ENCODE measurements at regions not wholly inside any gene's neighbourhood (a gene's known extent, or its start where the extent isn't known, plus 50 kb on each side); places are given as distances from the start of the nearest gene placed in this dataset.

- TF ChIP-seq, protein P1, sequence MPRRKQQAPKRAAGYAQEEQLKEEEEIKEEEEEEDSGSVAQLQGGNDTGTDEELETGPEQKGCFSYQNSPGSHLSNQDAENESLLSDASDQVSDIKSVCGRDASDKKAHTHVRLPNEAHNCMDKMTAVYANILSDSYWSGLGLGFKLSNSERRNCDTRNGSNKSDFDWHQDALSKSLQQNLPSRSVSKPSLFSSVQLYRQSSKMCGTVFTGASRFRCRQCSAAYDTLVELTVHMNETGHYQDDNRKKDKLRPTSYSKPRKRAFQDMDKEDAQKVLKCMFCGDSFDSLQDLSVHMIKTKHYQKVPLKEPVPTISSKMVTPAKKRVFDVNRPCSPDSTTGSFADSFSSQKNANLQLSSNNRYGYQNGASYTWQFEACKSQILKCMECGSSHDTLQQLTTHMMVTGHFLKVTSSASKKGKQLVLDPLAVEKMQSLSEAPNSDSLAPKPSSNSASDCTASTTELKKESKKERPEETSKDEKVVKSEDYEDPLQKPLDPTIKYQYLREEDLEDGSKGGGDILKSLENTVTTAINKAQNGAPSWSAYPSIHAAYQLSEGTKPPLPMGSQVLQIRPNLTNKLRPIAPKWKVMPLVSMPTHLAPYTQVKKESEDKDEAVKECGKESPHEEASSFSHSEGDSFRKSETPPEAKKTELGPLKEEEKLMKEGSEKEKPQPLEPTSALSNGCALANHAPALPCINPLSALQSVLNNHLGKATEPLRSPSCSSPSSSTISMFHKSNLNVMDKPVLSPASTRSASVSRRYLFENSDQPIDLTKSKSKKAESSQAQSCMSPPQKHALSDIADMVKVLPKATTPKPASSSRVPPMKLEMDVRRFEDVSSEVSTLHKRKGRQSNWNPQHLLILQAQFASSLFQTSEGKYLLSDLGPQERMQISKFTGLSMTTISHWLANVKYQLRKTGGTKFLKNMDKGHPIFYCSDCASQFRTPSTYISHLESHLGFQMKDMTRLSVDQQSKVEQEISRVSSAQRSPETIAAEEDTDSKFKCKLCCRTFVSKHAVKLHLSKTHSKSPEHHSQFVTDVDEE (CRISPR knock-in tag; IDR thresholded peaks at IDR 0.05): no peak
- ATAC-seq: no peak
Observed at GRCh38 chr11:87425943-87426342, 388.2 kb downstream of the TMEM135 start.

- TF ChIP-seq ESRRG (CRISPR knock-in tag; IDR thresholded peaks at IDR 0.05) (no peak), ZC3H10 (CRISPR knock-in tag; IDR thresholded peaks at IDR 0.05) (no peak), ARNTL (CRISPR knock-in tag; IDR thresholded peaks at IDR 0.05; ENCODE audit: borderline replicate concordance, low read depth) (no peak)
- no peak for ATAC-seq
Observed at GRCh38 chr11:87425391-87425790, 387.7 kb downstream of the TMEM135 start.

DNA sequence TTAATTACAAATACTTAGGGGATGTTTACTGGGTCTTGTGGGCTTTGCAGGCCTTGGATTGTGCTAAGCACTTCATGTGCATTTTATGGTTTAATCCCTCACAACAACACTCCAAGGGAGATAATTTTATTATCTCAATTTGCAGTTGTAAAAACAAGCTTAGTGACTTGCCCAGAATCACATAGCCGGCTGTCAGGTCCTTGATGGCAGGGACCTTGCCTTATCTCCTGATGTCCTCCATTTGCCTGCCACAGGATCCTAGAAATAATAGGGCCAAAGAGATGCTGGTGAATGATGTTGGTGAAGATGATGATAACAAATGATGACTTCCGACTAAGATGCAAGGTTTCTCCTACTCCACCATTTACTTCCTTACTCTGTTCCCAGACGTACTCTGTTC lies 385.4 kb downstream of the TMEM135 start:
- no peak for ATAC-seq
- TF ChIP-seq CSRNP3 (CRISPR knock-in tag; IDR thresholded peaks at IDR 0.05) (no peak), PATZ1 (CRISPR knock-in tag; IDR thresholded peaks at IDR 0.05; ENCODE audit: borderline replicate concordance) (no peak), ARNTL (CRISPR knock-in tag; IDR thresholded peaks at IDR 0.05; ENCODE audit: borderline replicate concordance, low read depth) (no peak), ZNF8 (CRISPR knock-in tag; IDR thresholded peaks at IDR 0.05) (no peak), TCF4 (CRISPR knock-in tag; IDR thresholded peaks at IDR 0.05; ENCODE audit: borderline replicate concordance) (no peak), ZC3H10 (CRISPR knock-in tag; IDR thresholded peaks at IDR 0.05) (no peak), ISL1 (CRISPR knock-in tag; IDR thresholded peaks at IDR 0.05) (no peak), BACH2 (CRISPR knock-in tag; IDR thresholded peaks at IDR 0.05; ENCODE audit: borderline replicate concordance) (no peak), ZNF565 (CRISPR knock-in tag; conservative IDR thresholded peaks at IDR 0.05; ENCODE audit: low read depth) (no peak)

DNA sequence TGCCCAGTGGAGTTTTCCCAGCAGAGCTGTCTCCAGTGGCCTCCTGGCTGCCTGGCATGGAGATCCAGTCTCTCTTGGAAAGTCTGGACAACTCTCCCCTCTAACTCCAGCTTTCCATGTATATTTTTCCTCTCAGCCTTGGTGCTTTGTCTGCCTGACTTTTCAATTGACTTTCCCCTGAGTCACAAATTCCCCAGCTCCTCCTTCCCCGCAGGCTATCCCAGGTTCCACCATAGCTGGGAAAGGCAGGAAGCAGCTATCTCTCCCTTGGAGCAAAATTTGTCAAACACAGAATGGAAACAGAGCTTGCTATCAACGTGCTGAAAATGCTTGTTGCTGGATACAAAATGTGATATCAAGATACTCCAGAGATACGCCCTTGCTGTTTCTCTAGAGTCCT lies 384.8 kb downstream of the TMEM135 start:
- ATAC-seq: no peak
- TF ChIP-seq ZNF565 (CRISPR knock-in tag; conservative IDR thresholded peaks at IDR 0.05; ENCODE audit: low read depth) (no peak), PPARA (CRISPR knock-in tag; IDR thresholded peaks at IDR 0.05; ENCODE audit: borderline replicate concordance) (no peak), ZNF70 (CRISPR knock-in tag; IDR thresholded peaks at IDR 0.05) (no peak), ZFP3 (CRISPR knock-in tag; IDR thresholded peaks at IDR 0.05) (no peak), ARNTL (CRISPR knock-in tag; IDR thresholded peaks at IDR 0.05; ENCODE audit: borderline replicate concordance, low read depth) (no peak), PATZ1 (CRISPR knock-in tag; IDR thresholded peaks at IDR 0.05; ENCODE audit: borderline replicate concordance) (no peak)

GRCh38 chr11:87421422-87421821 lies 383.7 kb downstream of the TMEM135 start:
- ATAC-seq: peak; percentile 98
- no peak for TF ChIP-seq SNAI2 (CRISPR knock-in tag; IDR thresholded peaks at IDR 0.05)
- TF ChIP-seq ARNTL (CRISPR knock-in tag; IDR thresholded peaks at IDR 0.05; ENCODE audit: borderline replicate concordance, low read depth): no peak
- TF ChIP-seq CSRNP3 (CRISPR knock-in tag; IDR thresholded peaks at IDR 0.05): no peak
- TF ChIP-seq ZC3H10 (CRISPR knock-in tag; IDR thresholded peaks at IDR 0.05): no peak
- TF ChIP-seq, protein P1 (CRISPR knock-in tag; IDR thresholded peaks at IDR 0.05): no peak
- no peak for TF ChIP-seq OSR1 (CRISPR knock-in tag; IDR thresholded peaks at IDR 0.05)
- TF ChIP-seq ZFP30 (CRISPR knock-in tag; IDR thresholded peaks at IDR 0.05): no peak
- no peak for TF ChIP-seq PPARA (CRISPR knock-in tag; IDR thresholded peaks at IDR 0.05; ENCODE audit: borderline replicate concordance)
- no peak for TF ChIP-seq ISL1 (CRISPR knock-in tag; IDR thresholded peaks at IDR 0.05)
- TF ChIP-seq TOX (CRISPR knock-in tag; IDR thresholded peaks at IDR 0.05; ENCODE audit: borderline replicate concordance): no peak
- TF ChIP-seq ZNF8 (CRISPR knock-in tag; IDR thresholded peaks at IDR 0.05): no peak
- no peak for TF ChIP-seq POU6F1 (CRISPR knock-in tag; IDR thresholded peaks at IDR 0.05; ENCODE audit: borderline replicate concordance, low read depth)
